ENCODE measurements at regions not wholly inside any gene's neighbourhood (a gene's known extent, or its start where the extent isn't known, plus 50 kb on each side); places are given as distances from the start of the nearest gene placed in this dataset.

DNA sequence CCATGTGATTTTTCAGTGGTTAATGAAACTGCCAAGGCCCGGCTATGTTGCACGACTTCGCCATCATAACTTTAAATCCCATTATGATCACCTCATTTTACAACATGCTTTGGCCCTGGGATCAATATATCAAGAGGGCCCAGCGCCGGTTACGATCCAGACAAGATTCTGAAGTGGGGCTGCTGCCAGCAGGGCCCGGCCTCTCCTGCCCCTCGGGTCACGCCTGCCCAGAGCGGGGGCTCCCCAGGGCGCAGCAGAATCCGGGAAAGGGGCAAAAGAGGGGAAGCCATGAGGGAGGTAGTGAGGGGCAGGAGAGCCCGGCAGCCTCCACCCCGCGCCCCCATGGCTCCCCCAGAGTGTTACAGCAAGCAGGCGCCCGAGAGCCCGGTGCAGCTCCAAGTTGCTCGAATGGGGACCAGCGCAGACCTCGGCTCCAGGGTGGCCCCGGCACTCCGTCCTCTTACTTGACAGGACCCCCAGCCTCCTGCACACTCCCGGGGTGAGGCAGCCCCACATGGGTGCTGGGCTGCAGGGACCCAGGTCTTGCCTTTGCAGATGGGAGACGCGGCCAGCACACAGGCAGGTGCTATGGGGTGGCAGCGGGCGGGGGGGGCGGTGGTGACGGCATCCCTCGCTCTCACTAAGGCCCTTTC is 129.8 kb upstream of the NKX1-1 start:
- TF ChIP-seq, protein P1, sequence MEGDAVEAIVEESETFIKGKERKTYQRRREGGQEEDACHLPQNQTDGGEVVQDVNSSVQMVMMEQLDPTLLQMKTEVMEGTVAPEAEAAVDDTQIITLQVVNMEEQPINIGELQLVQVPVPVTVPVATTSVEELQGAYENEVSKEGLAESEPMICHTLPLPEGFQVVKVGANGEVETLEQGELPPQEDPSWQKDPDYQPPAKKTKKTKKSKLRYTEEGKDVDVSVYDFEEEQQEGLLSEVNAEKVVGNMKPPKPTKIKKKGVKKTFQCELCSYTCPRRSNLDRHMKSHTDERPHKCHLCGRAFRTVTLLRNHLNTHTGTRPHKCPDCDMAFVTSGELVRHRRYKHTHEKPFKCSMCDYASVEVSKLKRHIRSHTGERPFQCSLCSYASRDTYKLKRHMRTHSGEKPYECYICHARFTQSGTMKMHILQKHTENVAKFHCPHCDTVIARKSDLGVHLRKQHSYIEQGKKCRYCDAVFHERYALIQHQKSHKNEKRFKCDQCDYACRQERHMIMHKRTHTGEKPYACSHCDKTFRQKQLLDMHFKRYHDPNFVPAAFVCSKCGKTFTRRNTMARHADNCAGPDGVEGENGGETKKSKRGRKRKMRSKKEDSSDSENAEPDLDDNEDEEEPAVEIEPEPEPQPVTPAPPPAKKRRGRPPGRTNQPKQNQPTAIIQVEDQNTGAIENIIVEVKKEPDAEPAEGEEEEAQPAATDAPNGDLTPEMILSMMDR (IDR thresholded peaks at IDR 0.05): no peak
- no peak for TF ChIP-seq POLR2A (IDR thresholded peaks at IDR 0.05)

Measured in uterus (tissue), 2 donors.